Lower lobe of right lung (tissue), 2 donors: ENCODE measurements at regions not wholly inside any gene's neighbourhood (a gene's known extent, or its start where the extent isn't known, plus 50 kb on each side); places are given as distances from the start of the nearest gene placed in this dataset.

Experiments
- ATAC-seq, 2 donors: fragments of 200-7000 bp; cut with Tn5 transposase; one replicate each; pipeline ENCODE4 v1.9.1; 2020 to 2022; ENCODE audit warnings: mild to moderate bottlenecking in 2 of 2, moderate library complexity in 2 of 2
- DNase-seq: peaks from one replicate; pipeline ENCODE4 v3.0.0-alpha.2; 2020
- H3K27ac ChIP-seq: fragments of 200-600 bp; one replicate; pipeline ENCODE4 v1.8.0; 2022
- H3K27me3 ChIP-seq: fragments of 200-600 bp; one replicate; pipeline ENCODE4 v1.8.0; 2022; ENCODE audit warnings: low read depth
- H3K36me3 ChIP-seq: fragments of 200-600 bp; one replicate; pipeline ENCODE4 v1.8.0; 2022; ENCODE audit warnings: mild to moderate bottlenecking
- H3K4me1 ChIP-seq: fragments of 200-600 bp; one replicate; pipeline ENCODE4 v1.8.0; 2022
- H3K4me3 ChIP-seq: fragments of 200-600 bp; one replicate; pipeline ENCODE4 v1.8.0; 2022; ENCODE audit warnings: mild to moderate bottlenecking
- H3K9me3 ChIP-seq: fragments of 200-600 bp; one replicate; pipeline ENCODE4 v1.8.0; 2022
- intact Hi-C: fragments of 100-400 bp; cut with DNase I; formaldehyde crosslinking; loops from one replicate; pipeline ENCODE4 v1.11.0; 2022
- TF ChIP-seq, protein P1 (sequence below): fragments of 200-600 bp; IDR thresholded peaks from one replicate; pipeline ENCODE4 v1.8.0; 2022; ENCODE audit warnings: antibody characterized with exemption, mild to moderate bottlenecking
- donor health status: DM: no; HTN: yes; CAD: no; lungs with severe emphysema.

DNA sequence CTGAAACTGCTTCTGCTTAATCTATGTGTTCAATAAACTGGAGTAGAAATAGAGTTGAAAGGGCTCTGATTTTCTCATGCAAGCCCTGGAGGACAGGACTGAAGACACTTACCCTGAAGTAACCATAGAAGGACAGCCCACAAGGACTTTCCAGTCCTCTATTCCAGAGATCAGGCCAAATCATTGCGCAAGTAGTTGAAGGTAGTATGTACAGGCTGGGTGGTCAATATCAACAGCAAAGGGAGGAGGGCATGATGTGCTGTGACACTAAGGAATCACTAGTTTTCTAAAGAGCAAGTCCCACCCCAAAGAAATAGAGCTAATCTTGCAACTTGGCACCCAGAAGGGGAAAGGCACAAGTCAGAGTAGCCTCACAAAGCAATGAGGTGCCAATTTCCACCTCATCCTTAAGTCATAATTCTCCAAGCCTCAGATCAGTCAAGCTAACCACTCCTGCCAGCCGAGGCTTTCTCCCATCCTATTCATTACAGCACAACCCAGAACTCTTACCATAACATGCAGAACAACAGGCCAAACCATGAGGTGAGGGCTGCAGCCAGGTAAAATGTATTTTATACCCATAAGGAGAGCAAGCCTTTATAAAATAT is 533.5 kb downstream of the TNS1 start:
- Histone ChIP-seq H3K9me3 (no peaks in the 10 kb centered on the region), H3K36me3 (no peaks in the 10 kb centered on the region), H3K27me3 (no peaks in the 10 kb centered on the region), H3K27ac (no peak overlapping the region), H3K4me1 (no peaks in the 10 kb centered on the region), H3K4me3 (no peak overlapping the region)
- DNase-seq (no peak), ATAC-seq (no peak)
- TF ChIP-seq, protein P1, sequence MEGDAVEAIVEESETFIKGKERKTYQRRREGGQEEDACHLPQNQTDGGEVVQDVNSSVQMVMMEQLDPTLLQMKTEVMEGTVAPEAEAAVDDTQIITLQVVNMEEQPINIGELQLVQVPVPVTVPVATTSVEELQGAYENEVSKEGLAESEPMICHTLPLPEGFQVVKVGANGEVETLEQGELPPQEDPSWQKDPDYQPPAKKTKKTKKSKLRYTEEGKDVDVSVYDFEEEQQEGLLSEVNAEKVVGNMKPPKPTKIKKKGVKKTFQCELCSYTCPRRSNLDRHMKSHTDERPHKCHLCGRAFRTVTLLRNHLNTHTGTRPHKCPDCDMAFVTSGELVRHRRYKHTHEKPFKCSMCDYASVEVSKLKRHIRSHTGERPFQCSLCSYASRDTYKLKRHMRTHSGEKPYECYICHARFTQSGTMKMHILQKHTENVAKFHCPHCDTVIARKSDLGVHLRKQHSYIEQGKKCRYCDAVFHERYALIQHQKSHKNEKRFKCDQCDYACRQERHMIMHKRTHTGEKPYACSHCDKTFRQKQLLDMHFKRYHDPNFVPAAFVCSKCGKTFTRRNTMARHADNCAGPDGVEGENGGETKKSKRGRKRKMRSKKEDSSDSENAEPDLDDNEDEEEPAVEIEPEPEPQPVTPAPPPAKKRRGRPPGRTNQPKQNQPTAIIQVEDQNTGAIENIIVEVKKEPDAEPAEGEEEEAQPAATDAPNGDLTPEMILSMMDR = no peak
- intact Hi-C loops = no loop called here

DNA sequence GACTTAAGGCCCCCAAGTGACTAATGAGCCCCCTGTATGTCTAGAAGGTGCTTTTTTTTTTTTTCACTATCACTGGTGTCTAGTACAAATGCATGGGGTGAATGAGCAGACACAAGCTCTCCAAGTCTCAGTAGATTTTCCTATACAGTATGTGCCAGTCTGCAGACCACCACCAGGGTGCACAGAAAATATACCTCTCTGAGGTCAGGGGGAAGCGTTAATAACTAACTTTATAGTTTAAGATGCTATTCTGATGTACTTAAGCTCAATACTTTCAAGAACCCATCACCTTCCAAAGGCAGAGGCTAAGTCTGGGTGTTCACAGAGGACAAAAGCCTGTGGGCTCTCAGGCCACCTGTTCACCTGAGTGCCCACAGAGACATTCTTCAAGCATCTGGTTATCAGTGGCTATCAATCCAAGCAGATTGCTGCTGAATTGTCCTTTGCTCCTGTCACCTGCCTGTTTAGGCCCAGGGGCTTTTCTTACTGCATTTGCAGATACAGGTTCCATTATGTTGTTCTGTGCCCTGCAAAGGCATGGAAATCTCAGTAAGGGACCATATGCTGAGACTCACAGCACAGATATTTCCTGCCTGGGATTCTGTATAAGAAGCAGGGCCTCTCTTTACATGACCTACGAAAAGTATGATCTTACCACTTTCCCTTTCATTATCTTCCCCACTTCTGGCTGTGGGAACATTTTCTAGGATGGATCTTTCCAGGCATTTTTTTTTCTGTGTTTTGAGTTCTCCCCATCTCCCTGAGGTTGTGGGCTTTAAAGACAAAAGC is 534.6 kb downstream of the TNS1 start:
- DNase-seq (no peak), ATAC-seq (no peak)
- Histone ChIP-seq H3K27me3 (no peaks in the 10 kb centered on the region), H3K9me3 (no peaks in the 10 kb centered on the region), H3K4me3 (no peak overlapping the region), H3K36me3 (no peaks in the 10 kb centered on the region), H3K27ac (no peak overlapping the region), H3K4me1 (no peaks in the 10 kb centered on the region)
- TF ChIP-seq, protein P1 = no peak
- intact Hi-C loops = no loop called here

DNA sequence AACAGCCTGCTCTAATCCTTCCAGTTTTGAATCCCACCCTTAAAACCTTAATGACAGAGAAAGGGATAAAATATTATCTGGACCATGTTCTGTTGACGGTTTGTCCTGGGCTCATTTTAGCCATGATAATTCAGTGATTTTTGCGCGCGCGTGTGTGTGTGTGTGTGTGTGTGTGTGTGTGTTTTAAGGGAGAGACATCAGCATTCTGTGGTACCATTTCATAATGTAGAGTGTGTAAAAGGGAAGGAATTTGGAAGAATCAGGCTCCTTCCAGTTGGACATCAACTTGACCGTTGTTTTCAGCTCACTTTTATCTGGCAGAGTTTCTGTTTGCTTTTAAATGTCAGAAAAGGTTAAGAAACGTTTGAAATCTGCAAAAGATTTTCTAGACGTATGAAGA is 535.5 kb downstream of the TNS1 start:
- Histone ChIP-seq H3K4me3 (no peak overlapping the region), H3K36me3 (no peaks in the 10 kb centered on the region), H3K27me3 (no peaks in the 10 kb centered on the region), H3K4me1 (no peaks in the 10 kb centered on the region), H3K9me3 (no peaks in the 10 kb centered on the region), H3K27ac (no peak overlapping the region)
- intact Hi-C loops = no loop called here
- no peak for ATAC-seq
- TF ChIP-seq, protein P1 = no peak
- no peak for DNase-seq

DNA sequence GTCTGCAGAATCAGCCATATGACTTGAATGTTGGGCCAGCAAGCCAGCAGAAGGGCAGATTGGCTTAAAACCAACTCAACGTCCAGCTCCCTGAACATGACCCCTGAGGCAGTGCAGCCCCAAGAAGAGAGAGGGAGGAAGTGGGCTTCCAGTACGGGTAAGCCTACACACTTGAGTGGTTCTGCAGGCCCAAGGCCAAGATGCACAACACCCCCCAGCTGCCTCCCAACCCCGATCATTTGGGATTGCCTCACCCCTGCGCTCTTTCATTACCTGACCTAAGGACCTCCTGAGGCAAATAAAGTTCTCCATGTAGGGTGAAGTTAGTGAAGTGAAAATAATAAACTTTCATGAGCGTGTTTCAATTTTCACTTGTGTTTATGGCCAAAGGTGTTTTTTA is 536.0 kb downstream of the TNS1 start:
- no peak for ATAC-seq
- Histone ChIP-seq H3K4me3 (no peak overlapping the region), H3K27me3 (no peaks in the 10 kb centered on the region), H3K4me1 (no peaks in the 10 kb centered on the region), H3K27ac (no peak overlapping the region), H3K9me3 (no peaks in the 10 kb centered on the region), H3K36me3 (no peaks in the 10 kb centered on the region)
- DNase-seq = no peak
- intact Hi-C loops = no loop called here
- TF ChIP-seq, protein P1 = no peak

DNA sequence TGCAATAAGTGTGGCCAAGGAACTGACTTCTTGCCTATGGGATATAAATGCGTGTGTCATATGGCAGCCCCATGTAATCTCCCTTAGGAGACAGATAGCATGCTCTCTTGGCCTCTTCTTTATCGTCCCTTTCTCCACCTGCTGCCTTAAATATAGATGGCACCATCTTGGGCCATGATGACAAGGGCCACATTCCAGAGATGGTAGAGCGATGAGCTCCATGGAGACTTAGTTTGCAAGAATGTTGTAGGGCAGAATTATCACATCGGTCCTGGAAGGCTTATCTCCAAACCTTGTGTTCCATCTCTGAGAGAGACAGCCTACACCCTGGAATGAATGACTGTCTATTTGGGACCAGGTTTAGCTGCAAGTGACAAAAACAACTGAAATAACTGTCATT is 536.7 kb downstream of the TNS1 start:
- TF ChIP-seq, protein P1 = no peak
- Histone ChIP-seq H3K9me3 (no peaks in the 10 kb centered on the region), H3K4me3 (no peak overlapping the region), H3K36me3 (no peaks in the 10 kb centered on the region), H3K4me1 (no peaks in the 10 kb centered on the region), H3K27me3 (no peaks in the 10 kb centered on the region), H3K27ac (no peak overlapping the region)
- ATAC-seq = no peak
- intact Hi-C loops = no loop called here
- no peak for DNase-seq
